OCI-LY7 (cell line): ENCODE measurements at regions not wholly inside any gene's neighbourhood (a gene's known extent, or its start where the extent isn't known, plus 50 kb on each side); places are given as distances from the start of the nearest gene placed in this dataset.
"Not testable (repeated sequence)": the region's sequence is repeated elsewhere in the genome, so short reads cannot be mapped to it uniquely, and the experiment has no call there.

Experiments used
- BruUV-seq: library from RNA; stranded (reverse); fragments of 400-500 nt; replicated peaks from 2 replicates; lab custom pipeline; 2021; lab: Mats Ljungman, UMichigan
- CTCF ChIA-PET: fragments of 300-600 bp; sonication (Branson Sonifier 250); formaldehyde crosslinking; loops from one replicate; lab custom pipeline; 2022; ENCODE audit warnings: antibody characterized with exemption; ENCODE audit not compliant: unreplicated experiment; lab: Charles Lee
- POLR2A ChIA-PET: fragments of 300-600 bp; sonication (Branson Sonifier 250); formaldehyde crosslinking; loops from one replicate; lab custom pipeline; 2022; ENCODE audit warnings: antibody characterized with exemption; lab: Charles Lee
- DNase-seq: peaks from one replicate; pipeline ENCODE4 v3.0.0-alpha.2; 2015; ENCODE audit warnings: low spot score
- H2AFZ ChIP-seq: fragments of 200-600 bp; sonication (generic), shearing (Covaris generic); 2 replicates; pipeline ENCODE4 v1.6.1; 2014; ENCODE audit warnings: mild to moderate bottlenecking, antibody characterized with exemption, low read length, moderate library complexity
- H3K27ac ChIP-seq: fragments of 200-600 bp; sonication (generic); 2 replicates; pipeline ENCODE4 v1.5.1; 2014; ENCODE audit warnings: mixed run types, low read depth, mild to moderate bottlenecking, moderate library complexity, low read length, inconsistent platforms; ENCODE audit not compliant: poor library complexity, severe bottlenecking
- H3K36me3 ChIP-seq: fragments of 200-600 bp; sonication (generic); 2 replicates; pipeline ENCODE4 v1.6.1; 2014; ENCODE audit warnings: mild to moderate bottlenecking, antibody characterized with exemption, low read length, moderate library complexity, mixed read lengths; ENCODE audit not compliant: insufficient read depth
- H3K4me1 ChIP-seq: fragments of 200-600 bp; sonication (generic); 2 replicates; pipeline ENCODE4 v1.5.1; 2014; ENCODE audit warnings: mild to moderate bottlenecking, low read length; ENCODE audit not compliant: insufficient read depth, poor library complexity, severe bottlenecking
- H3K4me2 ChIP-seq: fragments of 200-600 bp; sonication (generic); 2 replicates; pipeline ENCODE4 v1.6.1; 2014; ENCODE audit warnings: mild to moderate bottlenecking, low read length
- H3K4me3 ChIP-seq: fragments of 200-600 bp; sonication (generic); 2 replicates; pipeline ENCODE4 v1.5.1; 2014; ENCODE audit warnings: mild to moderate bottlenecking, low read depth, low read length; ENCODE audit not compliant: poor library complexity, severe bottlenecking
- H3K79me2 ChIP-seq: fragments of 200-600 bp; sonication (generic); 2 replicates; pipeline ENCODE4 v1.6.1; 2016; ENCODE audit warnings: low read depth, mild to moderate bottlenecking, low read length, moderate library complexity, mixed read lengths; ENCODE audit not compliant: insufficient read depth
- H3K9me2 ChIP-seq: fragments of 200-600 bp; sonication (generic); 2 replicates; pipeline ENCODE4 v1.6.1; 2016; ENCODE audit warnings: mild to moderate bottlenecking, low read length, mixed read lengths; ENCODE audit not compliant: insufficient read depth
- H3K9me3 ChIP-seq: fragments of 200-600 bp; sonication (generic); 2 replicates; pipeline ENCODE4 v1.6.1; 2014; ENCODE audit warnings: mild to moderate bottlenecking, mixed run types, low read length, mixed read lengths
- H4K20me1 ChIP-seq: fragments of 200-600 bp; sonication (generic); 2 replicates; pipeline ENCODE4 v1.6.1; 2014; ENCODE audit warnings: mild to moderate bottlenecking, antibody characterized with exemption, low read length, moderate library complexity, mixed read lengths; ENCODE audit not compliant: insufficient read depth
- EZH2phosphoT487 ChIP-seq: fragments of 200-600 bp; sonication (generic); IDR thresholded peaks from 2 replicates; pipeline ENCODE4 v1.6.1; 2018; ENCODE audit warnings: low read depth, borderline replicate concordance, mild to moderate bottlenecking, mixed run types, antibody characterized with exemption, low read length, moderate library complexity, mixed read lengths
- intact Hi-C: fragments of 100-400 bp; cut with micrococcal nuclease; formaldehyde crosslinking; loops from one replicate; pipeline ENCODE4 v1.10.0; 2022; ENCODE audit not compliant: unreplicated experiment
- TF ChIP-seq, protein P1 (sequence below): fragments of 200-600 bp; sonication (generic); conservative IDR thresholded peaks from 2 replicates; pipeline ENCODE4 v1.5.1; 2014; ENCODE audit warnings: mild to moderate bottlenecking, antibody characterized with exemption, low read length, moderate library complexity, mixed read lengths

DNA sequence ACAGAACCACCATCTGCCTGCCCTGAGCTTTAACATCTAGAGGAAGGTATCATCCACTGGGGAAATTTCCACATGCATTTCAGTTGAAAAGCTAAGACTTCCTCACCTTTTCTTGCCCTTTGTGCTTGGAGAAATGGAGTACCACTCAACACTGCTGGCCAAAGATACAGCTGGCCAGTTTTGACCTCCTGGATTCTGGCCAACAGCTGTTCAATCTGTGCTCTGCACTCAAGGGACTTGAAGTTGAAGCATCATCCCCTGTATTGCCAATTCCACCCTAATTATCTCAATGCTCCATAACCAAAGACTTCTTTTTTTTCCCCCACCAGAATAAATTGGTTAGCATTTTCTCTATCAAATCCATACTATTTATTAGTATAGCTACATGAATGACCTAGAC is 70.4 kb upstream of the PRDM9 start:
- DNase-seq: no peak
- H3K9me2 ChIP-seq: no peaks in the 10 kb centered on the region
- no peak overlapping the region for H2AFZ ChIP-seq
- H3K36me3 ChIP-seq: no peaks in the 10 kb centered on the region
- no peaks in the 10 kb centered on the region for H4K20me1 ChIP-seq
- H3K4me3 ChIP-seq: no peak overlapping the region
- no peak overlapping the region for H3K4me2 ChIP-seq
- POLR2A ChIA-PET: interaction anchor here (0.6 to 2.1 kb wide), 3 partner anchors 10 to 633 kb away, joined by 3 to 5 read pairs (median 3); no protein-coding TSS in a partner anchor
- CTCF ChIA-PET: no interaction called here
- TF ChIP-seq, protein P1, sequence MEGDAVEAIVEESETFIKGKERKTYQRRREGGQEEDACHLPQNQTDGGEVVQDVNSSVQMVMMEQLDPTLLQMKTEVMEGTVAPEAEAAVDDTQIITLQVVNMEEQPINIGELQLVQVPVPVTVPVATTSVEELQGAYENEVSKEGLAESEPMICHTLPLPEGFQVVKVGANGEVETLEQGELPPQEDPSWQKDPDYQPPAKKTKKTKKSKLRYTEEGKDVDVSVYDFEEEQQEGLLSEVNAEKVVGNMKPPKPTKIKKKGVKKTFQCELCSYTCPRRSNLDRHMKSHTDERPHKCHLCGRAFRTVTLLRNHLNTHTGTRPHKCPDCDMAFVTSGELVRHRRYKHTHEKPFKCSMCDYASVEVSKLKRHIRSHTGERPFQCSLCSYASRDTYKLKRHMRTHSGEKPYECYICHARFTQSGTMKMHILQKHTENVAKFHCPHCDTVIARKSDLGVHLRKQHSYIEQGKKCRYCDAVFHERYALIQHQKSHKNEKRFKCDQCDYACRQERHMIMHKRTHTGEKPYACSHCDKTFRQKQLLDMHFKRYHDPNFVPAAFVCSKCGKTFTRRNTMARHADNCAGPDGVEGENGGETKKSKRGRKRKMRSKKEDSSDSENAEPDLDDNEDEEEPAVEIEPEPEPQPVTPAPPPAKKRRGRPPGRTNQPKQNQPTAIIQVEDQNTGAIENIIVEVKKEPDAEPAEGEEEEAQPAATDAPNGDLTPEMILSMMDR: no peak
- no peak for TF ChIP-seq EZH2phosphoT487
- H3K9me3 ChIP-seq: no peaks in the 10 kb centered on the region
- BruUV-seq: no TSS peak
- no peaks in the 10 kb centered on the region for H3K4me1 ChIP-seq
- intact Hi-C loops: no loop called here
- no peaks in the 10 kb centered on the region for H3K79me2 ChIP-seq
- H3K27ac ChIP-seq: no peak overlapping the region

DNA sequence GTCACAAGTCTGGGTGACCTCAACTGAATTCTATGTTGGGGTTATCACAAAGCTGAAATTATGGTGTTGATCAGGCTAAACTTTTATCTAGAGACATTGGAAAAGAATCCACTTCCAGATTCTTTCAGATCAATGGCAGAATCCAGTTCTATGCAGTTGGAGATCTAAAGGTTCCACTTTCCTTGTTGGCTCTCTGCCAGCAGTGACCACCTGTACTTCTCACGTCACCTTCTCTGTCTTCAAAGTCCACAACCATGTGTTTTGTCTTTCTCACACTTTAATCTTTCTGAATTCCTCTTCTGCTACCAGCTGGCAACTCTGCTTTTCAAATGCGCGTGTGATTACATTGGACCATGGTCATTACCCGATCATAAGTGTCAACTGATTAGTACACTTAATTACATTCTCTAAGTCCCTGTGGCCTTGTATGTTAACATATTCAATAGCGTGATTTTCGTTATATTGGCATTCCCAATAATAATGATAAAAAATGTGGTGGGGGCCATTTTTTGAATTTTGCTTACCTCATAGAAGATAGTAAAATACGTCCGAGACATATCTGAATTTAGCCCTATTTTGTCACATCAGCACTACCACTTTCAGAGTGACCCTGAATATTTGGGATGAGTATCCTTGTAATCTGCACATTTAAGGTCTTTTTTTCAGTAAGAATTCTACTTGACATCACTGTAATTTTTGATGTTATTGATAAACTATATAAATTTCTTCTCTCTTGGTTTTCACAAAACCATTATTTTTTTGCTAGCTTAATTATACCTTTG is 73.7 kb upstream of the PRDM9 start:
- no peak for DNase-seq
- TF ChIP-seq, protein P1: no peak
- Histone ChIP-seq H3K9me3 (no peaks in the 10 kb centered on the region), H3K79me2 (no peaks in the 10 kb centered on the region), H3K9me2 (no peaks in the 10 kb centered on the region), H3K4me3 (no peak overlapping the region), H3K4me2 (no peak overlapping the region), H3K27ac (no peak overlapping the region), H3K4me1 (no peaks in the 10 kb centered on the region), H3K36me3 (no peaks in the 10 kb centered on the region), H4K20me1 (no peaks in the 10 kb centered on the region), H2AFZ (no peak overlapping the region)
- intact Hi-C loops: no loop called here
- ChIA-PET CTCF (no interaction called here), POLR2A (interaction anchor here (0.6 kb wide), 1 partner anchor 986 kb away, joined by 3 read pairs; no protein-coding TSS in a partner anchor)
- no TSS peak for BruUV-seq

DNA sequence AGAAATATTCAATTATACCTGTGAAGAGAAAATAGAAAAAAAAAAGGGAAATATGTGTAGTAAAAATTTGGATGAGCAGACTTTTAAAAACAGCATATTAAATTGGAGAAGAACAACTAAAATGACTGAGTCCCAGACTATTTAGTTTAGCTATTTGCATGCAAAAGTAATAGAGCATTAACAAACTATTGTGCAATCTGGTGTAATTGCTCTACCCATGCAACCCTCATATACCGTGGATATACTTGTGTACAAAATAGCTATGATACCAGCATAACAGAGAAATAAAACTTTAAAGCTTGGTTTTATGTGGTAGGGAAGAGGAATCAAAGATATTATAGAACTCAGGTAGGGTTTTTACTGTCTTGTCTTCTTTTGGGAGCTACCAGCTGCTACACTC is 78.7 kb upstream of the PRDM9 start:
- Histone ChIP-seq H3K9me2 (no peaks in the 10 kb centered on the region), H3K9me3 (no peaks in the 10 kb centered on the region), H3K27ac (no peak overlapping the region), H3K79me2 (no peaks in the 10 kb centered on the region), H3K4me2 (no peak overlapping the region), H3K4me3 (no peak overlapping the region), H4K20me1 (no peaks in the 10 kb centered on the region), H2AFZ (no peak overlapping the region), H3K4me1 (no peaks in the 10 kb centered on the region), H3K36me3 (no peaks in the 10 kb centered on the region)
- CTCF ChIA-PET: no interaction called here
- intact Hi-C loops: no loop called here
- BruUV-seq: no TSS peak
- POLR2A ChIA-PET: interaction anchor here (0.6 kb wide), 1 partner anchor 671 kb away, joined by 4 read pairs; no protein-coding TSS in a partner anchor
- TF ChIP-seq, protein P1: no peak
- TF ChIP-seq EZH2phosphoT487: no peak
- no peak for DNase-seq

DNA sequence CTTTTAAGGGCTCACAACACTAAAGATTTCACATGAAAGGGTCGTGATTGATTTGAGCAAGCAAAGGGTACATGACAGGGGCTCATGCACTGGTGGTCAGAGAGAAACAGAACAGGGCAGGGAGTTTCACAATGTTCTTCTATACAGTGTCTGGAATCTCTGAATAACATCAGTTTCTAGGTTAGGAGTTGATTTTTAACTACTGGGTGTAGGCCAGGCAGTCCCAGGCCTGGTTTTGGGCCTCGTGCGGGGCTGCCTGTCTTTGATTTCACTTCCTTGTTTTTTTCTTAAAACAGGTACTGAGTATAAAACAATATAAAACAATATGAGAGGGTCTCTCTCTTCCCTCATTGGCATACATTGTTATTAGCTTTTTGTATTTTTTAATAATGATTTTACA is 87.2 kb upstream of the PRDM9 start:
- H3K79me2 ChIP-seq, H4K20me1 ChIP-seq, H3K4me2 ChIP-seq, H3K27ac ChIP-seq, CTCF ChIA-PET, H3K9me2 ChIP-seq, DNase-seq, H2AFZ ChIP-seq, intact Hi-C loops, H3K4me1 ChIP-seq, BruUV-seq, H3K36me3 ChIP-seq, H3K9me3 ChIP-seq, H3K4me3 ChIP-seq: not testable (repeated sequence)
- POLR2A ChIA-PET: interaction anchor here (0.6 kb wide), 1 partner anchor 1682 kb away, joined by 3 read pairs; no protein-coding TSS in a partner anchor
